ENCODE measurements at regions not wholly inside any gene's neighbourhood (a gene's known extent, or its start where the extent isn't known, plus 50 kb on each side); places are given as distances from the start of the nearest gene placed in this dataset.
A peak's percentile ranks its signal among the peaks of the same experiment; 100 is the strongest.

GRCh38 chr6:127019828-127020227 lies 98.6 kb upstream of the RSPO3 start:
- DNase-seq: no peak

GRCh38 chr6:127022302-127022701 lies 96.2 kb upstream of the RSPO3 start:
- peak; percentile 50 for DNase-seq

GRCh38 chr6:127023001-127023778 lies 95.3 kb upstream of the RSPO3 start:
- no peak for DNase-seq

- DNase-seq: no peak
Observed at GRCh38 chr6:127026247-127026646, 92.2 kb upstream of the RSPO3 start.

GRCh38 chr6:127030111-127030510 lies 88.4 kb upstream of the RSPO3 start:
- DNase-seq: no peak

- DNase-seq: no peak
Observed at GRCh38 chr6:127030836-127031235, 87.6 kb upstream of the RSPO3 start.

- DNase-seq: no peak
Observed at GRCh38 chr6:127031511-127031910, 87.0 kb upstream of the RSPO3 start.

- no peak for DNase-seq
Observed at GRCh38 chr6:127032971-127033370, 85.5 kb upstream of the RSPO3 start.

- DNase-seq: no peak
Observed at GRCh38 chr6:127051571-127052260, 66.8 kb upstream of the RSPO3 start.

- DNase-seq: no peak
Observed at GRCh38 chr6:127053032-127053874, 65.2 kb upstream of the RSPO3 start.

GRCh38 chr6:127053875-127054235 lies 64.6 kb upstream of the RSPO3 start:
- DNase-seq: no peak

GRCh38 chr6:127058027-127058426 lies 60.4 kb upstream of the RSPO3 start:
- DNase-seq: no peak

GRCh38 chr6:127058936-127059335 lies 59.5 kb upstream of the RSPO3 start:
- no peak for DNase-seq
